GM23338 (cell line): ENCODE measurements at regions not wholly inside any gene's neighbourhood (a gene's known extent, or its start where the extent isn't known, plus 50 kb on each side); places are given as distances from the start of the nearest gene placed in this dataset.

Source experiments
- CREB1 ChIP-seq: fragments of 250-450 bp; sonication (Bioruptor Pico); IDR thresholded peaks from 2 replicates; pipeline ENCODE4 v1.5.0; 2020; ENCODE audit warnings: low read depth, mild to moderate bottlenecking, moderate library complexity
- EZH2 ChIP-seq: fragments of 200-600 bp; sonication (generic); IDR thresholded peaks from one replicate; pipeline ENCODE4 v1.8.0; 2017; ENCODE audit warnings: antibody characterized with exemption, mild to moderate bottlenecking, low read depth; ENCODE audit not compliant: unreplicated experiment
- EZH2phosphoT487 ChIP-seq: fragments of 200-600 bp; sonication (generic); IDR thresholded peaks from one replicate; pipeline ENCODE4 v1.8.1; 2018; ENCODE audit warnings: antibody characterized with exemption; ENCODE audit not compliant: unreplicated experiment
- JUNB ChIP-seq: IDR thresholded peaks from one replicate; pipeline ENCODE4 v1.6.1; 2016; ENCODE audit warnings: antibody characterized with exemption; ENCODE audit not compliant: unreplicated experiment
- NANOG ChIP-seq: IDR thresholded peaks from 2 replicates; pipeline ENCODE4 v1.6.1; 2016; ENCODE audit warnings: antibody characterized with exemption, borderline replicate concordance
- POLR2AphosphoS5 ChIP-seq: IDR thresholded peaks from 2 replicates; pipeline ENCODE4 v1.6.1; 2016; ENCODE audit warnings: antibody characterized with exemption, low read depth
- ZNF331 ChIP-seq: fragments of 250-450 bp; sonication (Bioruptor Pico); IDR thresholded peaks from 2 replicates; pipeline ENCODE4 v1.5.0; 2020; ENCODE audit warnings: low read depth, mild to moderate bottlenecking, moderate library complexity
- TF ChIP-seq, protein P1 (sequence below), 2 experiments: fragments of 200-600 bp in 1 of 2; sonication (generic) in 1 of 2; conservative IDR thresholded peaks; 2 replicates each; pipeline versions ENCODE4 v1.5.1 to v1.6.1; 2016 to 2017; ENCODE audit warnings: antibody characterized with exemption in 2 of 2, low read depth in 2 of 2, mild to moderate bottlenecking in 2 of 2, moderate library complexity in 1 of 2
- TF ChIP-seq, protein P2 (sequence below): IDR thresholded peaks from 2 replicates; pipeline ENCODE4 v1.6.1; 2016; ENCODE audit warnings: antibody characterized with exemption
- TF ChIP-seq, protein P3 (sequence below): IDR thresholded peaks from one replicate; pipeline ENCODE4 v1.6.1; 2018; ENCODE audit warnings: antibody characterized with exemption; ENCODE audit not compliant: unreplicated experiment

DNA sequence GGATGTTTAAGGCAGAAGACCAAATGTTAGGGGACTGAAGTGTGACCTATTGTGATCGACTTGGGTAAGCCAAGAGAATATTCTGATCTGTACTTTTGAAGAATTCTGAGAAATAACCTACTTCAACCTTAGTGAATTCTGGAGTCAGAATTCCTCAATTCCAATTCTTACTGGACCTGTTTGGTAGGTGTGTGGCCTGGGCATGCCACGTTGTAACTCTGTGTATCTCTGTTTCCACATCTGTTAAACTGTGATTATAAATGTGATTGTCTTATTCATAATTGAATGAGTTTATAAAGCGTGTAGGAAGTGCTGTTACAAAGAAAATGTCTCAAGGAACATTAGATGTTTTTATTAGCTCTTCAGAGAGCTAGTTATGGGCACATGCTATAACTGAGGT, 64.5 kb downstream of the TUSC1 start:
- TF ChIP-seq, protein P1, sequence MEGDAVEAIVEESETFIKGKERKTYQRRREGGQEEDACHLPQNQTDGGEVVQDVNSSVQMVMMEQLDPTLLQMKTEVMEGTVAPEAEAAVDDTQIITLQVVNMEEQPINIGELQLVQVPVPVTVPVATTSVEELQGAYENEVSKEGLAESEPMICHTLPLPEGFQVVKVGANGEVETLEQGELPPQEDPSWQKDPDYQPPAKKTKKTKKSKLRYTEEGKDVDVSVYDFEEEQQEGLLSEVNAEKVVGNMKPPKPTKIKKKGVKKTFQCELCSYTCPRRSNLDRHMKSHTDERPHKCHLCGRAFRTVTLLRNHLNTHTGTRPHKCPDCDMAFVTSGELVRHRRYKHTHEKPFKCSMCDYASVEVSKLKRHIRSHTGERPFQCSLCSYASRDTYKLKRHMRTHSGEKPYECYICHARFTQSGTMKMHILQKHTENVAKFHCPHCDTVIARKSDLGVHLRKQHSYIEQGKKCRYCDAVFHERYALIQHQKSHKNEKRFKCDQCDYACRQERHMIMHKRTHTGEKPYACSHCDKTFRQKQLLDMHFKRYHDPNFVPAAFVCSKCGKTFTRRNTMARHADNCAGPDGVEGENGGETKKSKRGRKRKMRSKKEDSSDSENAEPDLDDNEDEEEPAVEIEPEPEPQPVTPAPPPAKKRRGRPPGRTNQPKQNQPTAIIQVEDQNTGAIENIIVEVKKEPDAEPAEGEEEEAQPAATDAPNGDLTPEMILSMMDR (conservative IDR thresholded peaks at IDR 0.05; ENCODE audit: low read depth in 2 of 2), result no peak
- TF ChIP-seq EZH2phosphoT487, result no peak
- no peak for TF ChIP-seq EZH2
- no peak for TF ChIP-seq ZNF331
- no peak for TF ChIP-seq CREB1
- TF ChIP-seq, protein P2, sequence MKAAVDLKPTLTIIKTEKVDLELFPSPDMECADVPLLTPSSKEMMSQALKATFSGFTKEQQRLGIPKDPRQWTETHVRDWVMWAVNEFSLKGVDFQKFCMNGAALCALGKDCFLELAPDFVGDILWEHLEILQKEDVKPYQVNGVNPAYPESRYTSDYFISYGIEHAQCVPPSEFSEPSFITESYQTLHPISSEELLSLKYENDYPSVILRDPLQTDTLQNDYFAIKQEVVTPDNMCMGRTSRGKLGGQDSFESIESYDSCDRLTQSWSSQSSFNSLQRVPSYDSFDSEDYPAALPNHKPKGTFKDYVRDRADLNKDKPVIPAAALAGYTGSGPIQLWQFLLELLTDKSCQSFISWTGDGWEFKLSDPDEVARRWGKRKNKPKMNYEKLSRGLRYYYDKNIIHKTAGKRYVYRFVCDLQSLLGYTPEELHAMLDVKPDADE, result no peak
- no peak for TF ChIP-seq POLR2AphosphoS5
- TF ChIP-seq NANOG, result no peak
- no peak for TF ChIP-seq JUNB
- TF ChIP-seq, protein P3, sequence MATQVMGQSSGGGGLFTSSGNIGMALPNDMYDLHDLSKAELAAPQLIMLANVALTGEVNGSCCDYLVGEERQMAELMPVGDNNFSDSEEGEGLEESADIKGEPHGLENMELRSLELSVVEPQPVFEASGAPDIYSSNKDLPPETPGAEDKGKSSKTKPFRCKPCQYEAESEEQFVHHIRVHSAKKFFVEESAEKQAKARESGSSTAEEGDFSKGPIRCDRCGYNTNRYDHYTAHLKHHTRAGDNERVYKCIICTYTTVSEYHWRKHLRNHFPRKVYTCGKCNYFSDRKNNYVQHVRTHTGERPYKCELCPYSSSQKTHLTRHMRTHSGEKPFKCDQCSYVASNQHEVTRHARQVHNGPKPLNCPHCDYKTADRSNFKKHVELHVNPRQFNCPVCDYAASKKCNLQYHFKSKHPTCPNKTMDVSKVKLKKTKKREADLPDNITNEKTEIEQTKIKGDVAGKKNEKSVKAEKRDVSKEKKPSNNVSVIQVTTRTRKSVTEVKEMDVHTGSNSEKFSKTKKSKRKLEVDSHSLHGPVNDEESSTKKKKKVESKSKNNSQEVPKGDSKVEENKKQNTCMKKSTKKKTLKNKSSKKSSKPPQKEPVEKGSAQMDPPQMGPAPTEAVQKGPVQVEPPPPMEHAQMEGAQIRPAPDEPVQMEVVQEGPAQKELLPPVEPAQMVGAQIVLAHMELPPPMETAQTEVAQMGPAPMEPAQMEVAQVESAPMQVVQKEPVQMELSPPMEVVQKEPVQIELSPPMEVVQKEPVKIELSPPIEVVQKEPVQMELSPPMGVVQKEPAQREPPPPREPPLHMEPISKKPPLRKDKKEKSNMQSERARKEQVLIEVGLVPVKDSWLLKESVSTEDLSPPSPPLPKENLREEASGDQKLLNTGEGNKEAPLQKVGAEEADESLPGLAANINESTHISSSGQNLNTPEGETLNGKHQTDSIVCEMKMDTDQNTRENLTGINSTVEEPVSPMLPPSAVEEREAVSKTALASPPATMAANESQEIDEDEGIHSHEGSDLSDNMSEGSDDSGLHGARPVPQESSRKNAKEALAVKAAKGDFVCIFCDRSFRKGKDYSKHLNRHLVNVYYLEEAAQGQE, result no peak
